Transverse colon (tissue), 4 donors: ENCODE measurements at regions not wholly inside any gene's neighbourhood (a gene's known extent, or its start where the extent isn't known, plus 50 kb on each side); places are given as distances from the start of the nearest gene placed in this dataset.

Experiments
- EP300 ChIP-seq: sonication (generic); formaldehyde crosslinking; IDR thresholded peaks from one replicate; pipeline ENCODE4 v1.6.1; 2017; ENCODE audit warnings: antibody characterized with exemption, low read depth
- POLR2AphosphoS5 ChIP-seq, 3 donors: sonication (generic); formaldehyde crosslinking; IDR thresholded peaks; one replicate each; pipeline ENCODE4 v1.6.1; 2016; ENCODE audit warnings: antibody characterized with exemption in 3 of 3
- TF ChIP-seq, protein P1 (sequence below), 5 experiments: fragments of 200-600 bp in 3 of 5; fragments of 450-650 bp in 2 of 5; sonication (generic) in 3 of 5; IDR thresholded peaks; 1 replicate in 2 of 5; 2 replicates in 3 of 5; pipeline ENCODE4 v1.5.1; 2016 to 2017; ENCODE audit warnings: antibody characterized with exemption in 5 of 5, inconsistent platforms in 3 of 5, mild to moderate bottlenecking in 2 of 5, moderate library complexity in 1 of 5

GRCh38 chr6:88365230-88365629 is 199.1 kb upstream of the CNR1 start:
- TF ChIP-seq, protein P1, sequence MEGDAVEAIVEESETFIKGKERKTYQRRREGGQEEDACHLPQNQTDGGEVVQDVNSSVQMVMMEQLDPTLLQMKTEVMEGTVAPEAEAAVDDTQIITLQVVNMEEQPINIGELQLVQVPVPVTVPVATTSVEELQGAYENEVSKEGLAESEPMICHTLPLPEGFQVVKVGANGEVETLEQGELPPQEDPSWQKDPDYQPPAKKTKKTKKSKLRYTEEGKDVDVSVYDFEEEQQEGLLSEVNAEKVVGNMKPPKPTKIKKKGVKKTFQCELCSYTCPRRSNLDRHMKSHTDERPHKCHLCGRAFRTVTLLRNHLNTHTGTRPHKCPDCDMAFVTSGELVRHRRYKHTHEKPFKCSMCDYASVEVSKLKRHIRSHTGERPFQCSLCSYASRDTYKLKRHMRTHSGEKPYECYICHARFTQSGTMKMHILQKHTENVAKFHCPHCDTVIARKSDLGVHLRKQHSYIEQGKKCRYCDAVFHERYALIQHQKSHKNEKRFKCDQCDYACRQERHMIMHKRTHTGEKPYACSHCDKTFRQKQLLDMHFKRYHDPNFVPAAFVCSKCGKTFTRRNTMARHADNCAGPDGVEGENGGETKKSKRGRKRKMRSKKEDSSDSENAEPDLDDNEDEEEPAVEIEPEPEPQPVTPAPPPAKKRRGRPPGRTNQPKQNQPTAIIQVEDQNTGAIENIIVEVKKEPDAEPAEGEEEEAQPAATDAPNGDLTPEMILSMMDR (IDR thresholded peaks at IDR 0.05): no peak
- TF ChIP-seq EP300 (no peak), POLR2AphosphoS5 (IDR thresholded peaks at IDR 0.05) (no peak)
